ENCODE measurements at regions not wholly inside any gene's neighbourhood (a gene's known extent, or its start where the extent isn't known, plus 50 kb on each side); places are given as distances from the start of the nearest gene placed in this dataset.

DNA sequence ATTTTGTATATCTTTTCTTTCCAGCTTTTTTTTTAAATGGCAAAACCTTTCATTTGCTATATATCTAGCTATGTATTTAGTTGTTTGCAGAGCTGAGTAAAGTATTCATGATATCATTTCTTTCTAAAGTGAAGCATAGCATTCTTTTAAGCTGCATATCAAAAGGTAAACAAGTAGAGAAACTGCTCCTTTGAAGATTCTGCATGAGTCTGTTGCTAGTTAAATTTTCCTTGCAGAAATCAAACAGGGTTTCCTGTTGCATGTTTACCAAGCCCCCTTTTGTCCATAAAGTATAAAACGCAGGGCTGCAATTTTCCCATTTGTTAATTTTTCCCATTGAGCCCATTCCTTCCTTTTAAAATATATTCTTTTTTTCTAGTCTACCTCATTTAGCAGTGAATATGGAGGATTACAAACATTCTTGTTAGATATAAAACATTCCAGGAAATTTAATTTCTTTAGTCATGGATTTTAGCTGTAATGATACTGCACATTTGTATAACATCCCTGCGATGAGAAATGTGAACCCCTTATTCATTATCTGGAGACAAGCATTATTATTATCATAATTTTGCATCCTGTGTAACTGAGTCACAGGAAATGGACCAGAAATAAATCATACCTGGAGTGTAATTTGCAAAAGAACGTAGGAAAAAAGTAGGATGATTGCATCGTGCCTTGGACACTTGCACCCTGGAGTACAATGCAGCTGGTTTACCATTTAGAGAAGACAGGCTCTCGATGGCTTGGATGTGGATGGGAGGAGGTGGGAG is 110.9 kb upstream of the ARGLU1 start:
- no peaks in the 10 kb centered on the region for H4K20me1 ChIP-seq (ENCODE audit: insufficient read depth)
- H3K4me1 ChIP-seq (ENCODE audit: control insufficient read depth in 1 of 2, insufficient read depth in 2 of 2, low read depth in 1 of 2, low read length in 1 of 2): peaks cover 0 to 2% of the 10 kb centered on the region in 2 experiments; a peak in 2 of 4 replicates
- CTCF ChIA-PET: no interaction called here
- H3K9me2 ChIP-seq: no peaks in the 10 kb centered on the region
- H3K27ac ChIP-seq (ENCODE audit: low read depth in 2 of 2, low read length in 1 of 2): no peak overlapping the region
- WGBS (ENCODE audit: low lambda C conversion rate): 21% methylated on average over 5 of the region's 5 CpGs
- TF ChIP-seq GATA2 (CRISPR knock-in tag; IDR thresholded peaks at IDR 0.05) (no peak), TEAD4 (IDR thresholded peaks at IDR 0.05; ENCODE audit: borderline replicate concordance, insufficient read depth) (no peak), FOXM1 (IDR thresholded peaks at IDR 0.05; ENCODE audit: low read depth) (no peak), RCOR1 (IDR thresholded peaks at IDR 0.05; ENCODE audit: low read length) (no peak), SIN3A (IDR thresholded peaks at IDR 0.05; ENCODE audit: borderline replicate concordance, low read depth, low read length) (no peak), FOXJ3 (CRISPR knock-in tag; IDR thresholded peaks at IDR 0.05) (no peak), FOSL2 (IDR thresholded peaks at IDR 0.05; ENCODE audit: borderline replicate concordance, low read depth) (no peak), EP300 (IDR thresholded peaks at IDR 0.05; ENCODE audit: borderline replicate concordance in 1 of 2, low read depth in 1 of 2, low read length in 1 of 2) (no peak), NFIC (IDR thresholded peaks at IDR 0.05; ENCODE audit: borderline replicate concordance) (no peak), EZH2phosphoT487 (IDR thresholded peaks at IDR 0.05; ENCODE audit: borderline replicate concordance, low read depth) (no peak), POLR2AphosphoS5 (IDR thresholded peaks at IDR 0.05; ENCODE audit: low read depth, low read length) (no peak), RXRA (IDR thresholded peaks at IDR 0.05; ENCODE audit: borderline replicate concordance, low read depth) (no peak), MXI1 (IDR thresholded peaks at IDR 0.05; ENCODE audit: low read depth, low read length) (no peak), TAF1 (IDR thresholded peaks at IDR 0.05; ENCODE audit: borderline replicate concordance, low read depth, low read length) (no peak)
- TF ChIP-seq, protein P1, sequence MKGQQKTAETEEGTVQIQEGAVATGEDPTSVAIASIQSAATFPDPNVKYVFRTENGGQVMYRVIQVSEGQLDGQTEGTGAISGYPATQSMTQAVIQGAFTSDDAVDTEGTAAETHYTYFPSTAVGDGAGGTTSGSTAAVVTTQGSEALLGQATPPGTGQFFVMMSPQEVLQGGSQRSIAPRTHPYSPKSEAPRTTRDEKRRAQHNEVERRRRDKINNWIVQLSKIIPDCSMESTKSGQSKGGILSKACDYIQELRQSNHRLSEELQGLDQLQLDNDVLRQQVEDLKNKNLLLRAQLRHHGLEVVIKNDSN (IDR thresholded peaks at IDR 0.05; ENCODE audit: borderline replicate concordance, low read depth): no peak
- TF ChIP-seq, protein P2, sequence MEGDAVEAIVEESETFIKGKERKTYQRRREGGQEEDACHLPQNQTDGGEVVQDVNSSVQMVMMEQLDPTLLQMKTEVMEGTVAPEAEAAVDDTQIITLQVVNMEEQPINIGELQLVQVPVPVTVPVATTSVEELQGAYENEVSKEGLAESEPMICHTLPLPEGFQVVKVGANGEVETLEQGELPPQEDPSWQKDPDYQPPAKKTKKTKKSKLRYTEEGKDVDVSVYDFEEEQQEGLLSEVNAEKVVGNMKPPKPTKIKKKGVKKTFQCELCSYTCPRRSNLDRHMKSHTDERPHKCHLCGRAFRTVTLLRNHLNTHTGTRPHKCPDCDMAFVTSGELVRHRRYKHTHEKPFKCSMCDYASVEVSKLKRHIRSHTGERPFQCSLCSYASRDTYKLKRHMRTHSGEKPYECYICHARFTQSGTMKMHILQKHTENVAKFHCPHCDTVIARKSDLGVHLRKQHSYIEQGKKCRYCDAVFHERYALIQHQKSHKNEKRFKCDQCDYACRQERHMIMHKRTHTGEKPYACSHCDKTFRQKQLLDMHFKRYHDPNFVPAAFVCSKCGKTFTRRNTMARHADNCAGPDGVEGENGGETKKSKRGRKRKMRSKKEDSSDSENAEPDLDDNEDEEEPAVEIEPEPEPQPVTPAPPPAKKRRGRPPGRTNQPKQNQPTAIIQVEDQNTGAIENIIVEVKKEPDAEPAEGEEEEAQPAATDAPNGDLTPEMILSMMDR (IDR thresholded peaks at IDR 0.05): no peak
- TF ChIP-seq, protein P3, sequence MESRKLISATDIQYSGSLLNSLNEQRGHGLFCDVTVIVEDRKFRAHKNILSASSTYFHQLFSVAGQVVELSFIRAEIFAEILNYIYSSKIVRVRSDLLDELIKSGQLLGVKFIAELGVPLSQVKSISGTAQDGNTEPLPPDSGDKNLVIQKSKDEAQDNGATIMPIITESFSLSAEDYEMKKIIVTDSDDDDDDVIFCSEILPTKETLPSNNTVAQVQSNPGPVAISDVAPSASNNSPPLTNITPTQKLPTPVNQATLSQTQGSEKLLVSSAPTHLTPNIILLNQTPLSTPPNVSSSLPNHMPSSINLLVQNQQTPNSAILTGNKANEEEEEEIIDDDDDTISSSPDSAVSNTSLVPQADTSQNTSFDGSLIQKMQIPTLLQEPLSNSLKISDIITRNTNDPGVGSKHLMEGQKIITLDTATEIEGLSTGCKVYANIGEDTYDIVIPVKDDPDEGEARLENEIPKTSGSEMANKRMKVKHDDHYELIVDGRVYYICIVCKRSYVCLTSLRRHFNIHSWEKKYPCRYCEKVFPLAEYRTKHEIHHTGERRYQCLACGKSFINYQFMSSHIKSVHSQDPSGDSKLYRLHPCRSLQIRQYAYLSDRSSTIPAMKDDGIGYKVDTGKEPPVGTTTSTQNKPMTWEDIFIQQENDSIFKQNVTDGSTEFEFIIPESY (IDR thresholded peaks at IDR 0.05; ENCODE audit: borderline replicate concordance, low read depth): no peak
- TF ChIP-seq, protein P4, sequence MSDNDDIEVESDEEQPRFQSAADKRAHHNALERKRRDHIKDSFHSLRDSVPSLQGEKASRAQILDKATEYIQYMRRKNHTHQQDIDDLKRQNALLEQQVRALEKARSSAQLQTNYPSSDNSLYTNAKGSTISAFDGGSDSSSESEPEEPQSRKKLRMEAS (IDR thresholded peaks at IDR 0.05; ENCODE audit: low read depth): no peak
- TF ChIP-seq, protein P5, sequence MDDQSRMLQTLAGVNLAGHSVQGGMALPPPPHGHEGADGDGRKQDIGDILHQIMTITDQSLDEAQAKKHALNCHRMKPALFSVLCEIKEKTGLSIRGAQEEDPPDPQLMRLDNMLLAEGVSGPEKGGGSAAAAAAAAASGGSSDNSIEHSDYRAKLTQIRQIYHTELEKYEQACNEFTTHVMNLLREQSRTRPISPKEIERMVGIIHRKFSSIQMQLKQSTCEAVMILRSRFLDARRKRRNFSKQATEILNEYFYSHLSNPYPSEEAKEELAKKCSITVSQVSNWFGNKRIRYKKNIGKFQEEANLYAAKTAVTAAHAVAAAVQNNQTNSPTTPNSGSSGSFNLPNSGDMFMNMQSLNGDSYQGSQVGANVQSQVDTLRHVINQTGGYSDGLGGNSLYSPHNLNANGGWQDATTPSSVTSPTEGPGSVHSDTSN (IDR thresholded peaks at IDR 0.05): no peak
- no peaks in the 10 kb centered on the region for H3K79me2 ChIP-seq (ENCODE audit: insufficient read depth)
- H3K9me3 ChIP-seq: no peaks in the 10 kb centered on the region
- no peak overlapping the region for H2AFZ ChIP-seq (ENCODE audit: low read depth)
- no peak overlapping the region for H3K4me2 ChIP-seq
- no peak for DNase-seq
- no peak overlapping the region for H3K4me3 ChIP-seq (ENCODE audit: low read depth in 2 of 2, low read length in 1 of 2)
- no peaks in the 10 kb centered on the region for H3F3A ChIP-seq (replicated peaks; ENCODE audit: insufficient read depth)
- no peak overlapping the region for H3K9ac ChIP-seq
- no peaks in the 10 kb centered on the region for H3K36me3 ChIP-seq (replicated peaks in 1 of 2; ENCODE audit: control insufficient read depth in 1 of 2, insufficient read depth in 2 of 2, low read length in 1 of 2)
- POLR2A ChIA-PET: no interaction called here
- H3K27me3 ChIP-seq (ENCODE audit: insufficient read depth): no peaks in the 10 kb centered on the region
